NT2/D1 (cell line): ENCODE measurements at regions not wholly inside any gene's neighbourhood (a gene's known extent, or its start where the extent isn't known, plus 50 kb on each side); places are given as distances from the start of the nearest gene placed in this dataset.
"Not testable (repeated sequence)": the region's sequence is repeated elsewhere in the genome, so short reads cannot be mapped to it uniquely, and the experiment has no call there.

Experiments
- DNase-seq: peaks from one replicate; pipeline ENCODE4 v3.0.0-alpha.2; 2011; ENCODE audit warnings: low read depth, low spot score
- H3K27me3 ChIP-seq: 2 replicates; pipeline ENCODE4 v1.6.0; 2011; ENCODE audit warnings: mild to moderate bottlenecking; ENCODE audit not compliant: insufficient read length, insufficient read depth
- H3K36me3 ChIP-seq: 2 replicates; pipeline ENCODE4 v1.6.1; 2011; ENCODE audit warnings: mild to moderate bottlenecking, low read length, mixed read lengths; ENCODE audit not compliant: insufficient read depth, insufficient read length
- H3K4me1 ChIP-seq: 2 replicates; pipeline ENCODE4 v1.5.1; 2011; ENCODE audit not compliant: insufficient read depth, insufficient read length
- H3K4me3 ChIP-seq: 2 replicates; pipeline ENCODE4 v1.5.1; 2011; ENCODE audit warnings: low read depth; ENCODE audit not compliant: insufficient read length
- H3K9ac ChIP-seq: 2 replicates; pipeline ENCODE4 v1.6.0; 2011; ENCODE audit warnings: low read depth; ENCODE audit not compliant: insufficient read length
- H3K9me3 ChIP-seq: 2 replicates; pipeline ENCODE4 v1.5.1; 2011; ENCODE audit warnings: mild to moderate bottlenecking, low read length; ENCODE audit not compliant: insufficient read depth
- SUZ12 ChIP-seq: IDR thresholded peaks from 2 replicates; pipeline ENCODE4 v1.6.1; 2011; ENCODE audit not compliant: insufficient read length, insufficient read depth; ENCODE audit errors: extremely low read depth
- YY1 ChIP-seq: IDR thresholded peaks from 2 replicates; pipeline ENCODE4 v1.6.1; 2011; ENCODE audit not compliant: insufficient read length, insufficient read depth
- ZNF274 ChIP-seq: IDR thresholded peaks from 2 replicates; pipeline ENCODE4 v1.6.1; 2011; ENCODE audit warnings: mild to moderate bottlenecking, low read depth, low read length

- Histone ChIP-seq H3K4me1 (no peaks in the 10 kb centered on the region), H3K36me3 (no peaks in the 10 kb centered on the region), H3K9ac (no peak overlapping the region), H3K9me3 (no peaks in the 10 kb centered on the region), H3K27me3 (no peaks in the 10 kb centered on the region), H3K4me3 (no peak overlapping the region)
- TF ChIP-seq SUZ12: no peak
- no peak for TF ChIP-seq ZNF274
- no peak for TF ChIP-seq YY1
- no peak for DNase-seq
Measured at GRCh38 chr1:220431554-220432239, 96.2 kb upstream of the MARK1 start.

GRCh38 chr1:220430586-220430985 lies 97.3 kb upstream of the MARK1 start:
- Histone ChIP-seq H3K4me3 (no peak overlapping the region), H3K9me3 (no peaks in the 10 kb centered on the region), H3K9ac (no peak overlapping the region), H3K4me1 (no peaks in the 10 kb centered on the region), H3K27me3 (no peaks in the 10 kb centered on the region), H3K36me3 (no peaks in the 10 kb centered on the region)
- no peak for DNase-seq
- TF ChIP-seq ZNF274 (no peak), YY1 (no peak), SUZ12 (no peak)

- Histone ChIP-seq H3K4me1 (no peaks in the 10 kb centered on the region), H3K27me3 (no peaks in the 10 kb centered on the region), H3K36me3 (no peaks in the 10 kb centered on the region), H3K9ac (no peak overlapping the region), H3K9me3 (no peaks in the 10 kb centered on the region), H3K4me3 (no peak overlapping the region)
- DNase-seq: peak; percentile 38
- TF ChIP-seq YY1 (no peak), SUZ12 (no peak), ZNF274 (no peak)
Measured at GRCh38 chr1:220430059-220430458, 97.9 kb upstream of the MARK1 start.

- no peaks in the 10 kb centered on the region for H3K36me3 ChIP-seq
- no peaks in the 10 kb centered on the region for H3K4me1 ChIP-seq
- H3K27me3 ChIP-seq: no peaks in the 10 kb centered on the region
- no peaks in the 10 kb centered on the region for H3K9me3 ChIP-seq
- TF ChIP-seq ZNF274 (no peak), YY1 (no peak), SUZ12 (no peak)
- no peak overlapping the region for H3K9ac ChIP-seq
- no peak overlapping the region for H3K4me3 ChIP-seq
- no peak for DNase-seq
Measured at GRCh38 chr1:220426989-220427388, 100.9 kb upstream of the MARK1 start.

GRCh38 chr1:220425852-220426251 lies 102.1 kb upstream of the MARK1 start:
- Histone ChIP-seq H3K9me3 (no peaks in the 10 kb centered on the region), H3K27me3 (no peaks in the 10 kb centered on the region), H3K36me3 (no peaks in the 10 kb centered on the region), H3K4me1 (no peaks in the 10 kb centered on the region), H3K9ac (no peak overlapping the region), H3K4me3 (no peak overlapping the region)
- TF ChIP-seq YY1: no peak
- no peak for TF ChIP-seq ZNF274
- TF ChIP-seq SUZ12: no peak
- DNase-seq: no peak

- no peak overlapping the region for H3K4me3 ChIP-seq
- DNase-seq: no peak
- no peak for TF ChIP-seq ZNF274
- TF ChIP-seq SUZ12: no peak
- no peaks in the 10 kb centered on the region for H3K9me3 ChIP-seq
- H3K4me1 ChIP-seq: no peaks in the 10 kb centered on the region
- H3K36me3 ChIP-seq: no peaks in the 10 kb centered on the region
- no peak overlapping the region for H3K9ac ChIP-seq
- H3K27me3 ChIP-seq: no peaks in the 10 kb centered on the region
Measured at GRCh38 chr1:220421508-220421907, 106.4 kb upstream of the MARK1 start.

GRCh38 chr1:220420726-220421125 lies 107.2 kb upstream of the MARK1 start:
- no peaks in the 10 kb centered on the region for H3K36me3 ChIP-seq
- no peaks in the 10 kb centered on the region for H3K4me1 ChIP-seq
- DNase-seq: no peak

GRCh38 chr1:220412382-220412781 lies 115.6 kb upstream of the MARK1 start:
- not testable (repeated sequence) for H3K4me3 ChIP-seq, DNase-seq, H3K36me3 ChIP-seq, H3K4me1 ChIP-seq, H3K27me3 ChIP-seq, H3K9ac ChIP-seq
- H3K9me3 ChIP-seq: peaks cover 14% of the 10 kb centered on the region

More at GRCh38 chr1:220420726-220421125, 107.2 kb upstream of the MARK1 start:
- H3K9ac ChIP-seq: no peak overlapping the region
- no peaks in the 10 kb centered on the region for H3K27me3 ChIP-seq
- TF ChIP-seq ZNF274 (no peak), SUZ12 (no peak), YY1 (no peak)
- H3K4me3 ChIP-seq: no peak overlapping the region
- H3K9me3 ChIP-seq: no peaks in the 10 kb centered on the region
